ENCODE measurements at regions not wholly inside any gene's neighbourhood (a gene's known extent, or its start where the extent isn't known, plus 50 kb on each side); places are given as distances from the start of the nearest gene placed in this dataset.

- TF ChIP-seq POLR2A (IDR thresholded peaks at IDR 0.05) (no peak), CTCF (IDR thresholded peaks at IDR 0.05 in 4 of 5, conservative IDR thresholded peaks at IDR 0.05 in 1 of 5) (no peak)
These were observed 246.4 kb upstream of the PTBP2 start for GRCh38 chr1:96474985-96475743.

DNA sequence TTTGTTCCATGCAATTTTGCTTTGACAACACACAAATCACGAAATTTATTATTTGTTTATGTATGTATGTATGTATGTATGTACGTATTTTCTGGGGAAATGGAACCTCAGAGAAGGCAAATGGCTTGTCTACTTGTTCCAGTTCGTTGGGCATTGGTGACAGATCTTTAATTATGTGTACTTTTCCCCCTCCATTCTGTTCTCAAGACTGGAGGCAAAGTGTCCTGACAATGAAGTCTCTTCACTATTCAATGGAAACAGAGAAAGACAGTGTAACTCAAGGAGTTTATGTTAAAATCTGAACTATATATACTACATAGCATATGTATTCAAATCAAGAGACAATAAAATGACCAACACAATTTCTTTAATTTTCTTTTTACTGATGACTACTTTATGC is 245.7 kb upstream of the PTBP2 start:
- Histone ChIP-seq H3K4me1 (no peaks in the 10 kb centered on the region), H3K27me3 (no peaks in the 10 kb centered on the region), H3K9me3 (no peaks in the 10 kb centered on the region), H3K27ac (no peak overlapping the region), H3K36me3 (no peaks in the 10 kb centered on the region), H3K4me3 (no peak overlapping the region)
- intact Hi-C loops (cut with DNase I; ENCODE audit: low total_unique reads) (no loop called here), in situ Hi-C loops (cut with MboI; ENCODE audit: low sequenced_read_pairs in 4 of 4) (no loop called here)
- TF ChIP-seq CTCF (IDR thresholded peaks at IDR 0.05 in 4 of 5, conservative IDR thresholded peaks at IDR 0.05 in 1 of 5): no peak
- TF ChIP-seq POLR2A (IDR thresholded peaks at IDR 0.05): no peak
- ATAC-seq: no peak
- DNase-seq: no peak

More at GRCh38 chr1:96474985-96475743, 246.4 kb upstream of the PTBP2 start:
- no peaks in the 10 kb centered on the region for H3K9me3 ChIP-seq
- H3K4me1 ChIP-seq: no peaks in the 10 kb centered on the region
- no peak overlapping the region for H3K4me3 ChIP-seq
- H3K36me3 ChIP-seq: no peaks in the 10 kb centered on the region
- in situ Hi-C loops (cut with MboI; ENCODE audit: low sequenced_read_pairs in 4 of 4): no loop called here
- DNase-seq (no peak), ATAC-seq (no peak)
- H3K27me3 ChIP-seq: no peaks in the 10 kb centered on the region
- intact Hi-C loops (cut with DNase I; ENCODE audit: low total_unique reads): no loop called here
- H3K27ac ChIP-seq: no peak overlapping the region

DNA sequence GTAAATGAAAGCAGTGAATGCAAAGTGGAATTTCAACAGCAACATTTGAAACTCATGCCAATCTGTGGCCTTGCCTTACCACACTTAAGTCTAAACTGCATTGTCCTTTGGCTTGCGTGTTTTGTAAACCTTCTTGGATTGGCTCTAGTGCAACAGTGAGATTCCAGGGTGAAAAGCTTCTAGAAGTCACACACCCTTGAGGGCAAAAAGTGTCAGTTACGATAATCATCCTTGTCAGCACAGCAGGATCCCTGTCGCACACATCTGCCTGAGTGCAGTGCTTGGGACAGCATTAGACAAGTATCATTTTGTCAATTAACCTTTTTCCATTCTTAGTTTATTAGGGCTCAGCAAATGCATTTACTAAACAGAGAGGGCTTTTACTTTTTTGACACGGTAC is 243.4 kb upstream of the PTBP2 start:
- H3K36me3 ChIP-seq: no peaks in the 10 kb centered on the region
- no peak for ATAC-seq
- H3K4me3 ChIP-seq: no peak overlapping the region
- DNase-seq: no peak
- H3K27ac ChIP-seq: no peak overlapping the region
- H3K9me3 ChIP-seq: no peaks in the 10 kb centered on the region
- no peaks in the 10 kb centered on the region for H3K4me1 ChIP-seq
- in situ Hi-C loops (cut with MboI; ENCODE audit: low sequenced_read_pairs in 4 of 4) (no loop called here), intact Hi-C loops (cut with DNase I; ENCODE audit: low total_unique reads) (no loop called here)
- TF ChIP-seq POLR2A (IDR thresholded peaks at IDR 0.05) (no peak), CTCF (IDR thresholded peaks at IDR 0.05 in 4 of 5, conservative IDR thresholded peaks at IDR 0.05 in 1 of 5) (no peak)
- H3K27me3 ChIP-seq: no peaks in the 10 kb centered on the region

DNA sequence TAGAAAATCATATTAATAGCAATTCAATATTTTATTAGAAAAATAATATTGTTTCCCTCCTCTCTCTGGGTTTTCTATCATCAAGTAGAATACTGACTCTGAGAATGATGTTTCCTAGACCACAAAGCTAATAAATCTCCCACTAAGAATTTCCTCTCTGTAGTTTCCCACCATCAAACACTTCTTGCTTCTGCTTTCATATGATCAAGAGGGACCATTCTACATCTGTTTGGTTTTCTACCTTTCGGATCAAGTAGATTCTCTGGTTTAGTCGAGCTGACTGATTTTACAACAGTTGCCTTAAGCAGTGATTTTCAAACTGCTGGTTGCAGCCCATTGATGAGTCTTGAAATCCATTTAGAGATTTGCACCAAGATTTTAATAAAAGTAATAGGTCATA is 240.2 kb upstream of the PTBP2 start:
- H3K4me3 ChIP-seq: no peak overlapping the region
- H3K9me3 ChIP-seq: no peaks in the 10 kb centered on the region
- DNase-seq (no peak), ATAC-seq (no peak)
- TF ChIP-seq POLR2A (IDR thresholded peaks at IDR 0.05): no peak
- no peak for TF ChIP-seq CTCF (IDR thresholded peaks at IDR 0.05 in 4 of 5, conservative IDR thresholded peaks at IDR 0.05 in 1 of 5)
- H3K36me3 ChIP-seq: no peaks in the 10 kb centered on the region
- intact Hi-C loops (cut with DNase I; ENCODE audit: low total_unique reads) (no loop called here), in situ Hi-C loops (cut with MboI; ENCODE audit: low sequenced_read_pairs in 4 of 4) (no loop called here)
- no peaks in the 10 kb centered on the region for H3K4me1 ChIP-seq
- H3K27me3 ChIP-seq: no peaks in the 10 kb centered on the region
- H3K27ac ChIP-seq: no peak overlapping the region

- Histone ChIP-seq H3K27ac (no peak overlapping the region), H3K27me3 (no peaks in the 10 kb centered on the region), H3K4me1 (no peaks in the 10 kb centered on the region), H3K36me3 (no peaks in the 10 kb centered on the region), H3K4me3 (no peak overlapping the region), H3K9me3 (no peaks in the 10 kb centered on the region)
- intact Hi-C loops (cut with DNase I; ENCODE audit: low total_unique reads): no loop called here
- in situ Hi-C loops (cut with MboI; ENCODE audit: low sequenced_read_pairs in 4 of 4): no loop called here
- DNase-seq (no peak), ATAC-seq (no peak)
- no peak for TF ChIP-seq POLR2A (IDR thresholded peaks at IDR 0.05)
- TF ChIP-seq CTCF (IDR thresholded peaks at IDR 0.05 in 4 of 5, conservative IDR thresholded peaks at IDR 0.05 in 1 of 5): no peak
These were observed 239.0 kb upstream of the PTBP2 start for GRCh38 chr1:96482616-96483015.

Data from gastrocnemius medialis (tissue), 4 donors.